Neuronal stem cell (in vitro differentiated cells): ENCODE measurements at regions not wholly inside any gene's neighbourhood (a gene's known extent, or its start where the extent isn't known, plus 50 kb on each side); places are given as distances from the start of the nearest gene placed in this dataset.

Experiments
- DNase-seq: peaks from one replicate; pipeline ENCODE4 v3.0.0-alpha.2; 2013; ENCODE audit warnings: low spot score
- H2AFZ ChIP-seq: one replicate; pipeline ENCODE4 v1.6.1; 2013; ENCODE audit warnings: mild to moderate bottlenecking, low read length, inconsistent platforms
- H2AK5ac ChIP-seq: 2 replicates; pipeline ENCODE4 v1.6.1; 2013; ENCODE audit warnings: low read depth, mild to moderate bottlenecking, inconsistent platforms, low read length, moderate library complexity, mixed read lengths
- H2BK120ac ChIP-seq: 2 replicates; pipeline ENCODE4 v1.6.1; 2013; ENCODE audit warnings: low read depth, mild to moderate bottlenecking, inconsistent platforms, low read length, moderate library complexity, mixed read lengths
- H2BK12ac ChIP-seq: one replicate; pipeline ENCODE4 v1.6.1; 2013; ENCODE audit warnings: low read length, inconsistent platforms
- H2BK15ac ChIP-seq: 2 replicates; pipeline ENCODE4 v1.6.1; 2013; ENCODE audit warnings: mild to moderate bottlenecking, low read length, inconsistent platforms, mixed read lengths
- H2BK5ac ChIP-seq: one replicate; pipeline ENCODE4 v1.6.1; 2013; ENCODE audit warnings: inconsistent platforms, mild to moderate bottlenecking, low read length, moderate library complexity
- H3K14ac ChIP-seq: one replicate; pipeline ENCODE4 v1.6.1; 2013; ENCODE audit warnings: low read length, inconsistent platforms
- H3K18ac ChIP-seq: 2 replicates; pipeline ENCODE4 v1.6.1; 2013; ENCODE audit warnings: low read length, inconsistent platforms
- H3K23ac ChIP-seq: 2 replicates; pipeline ENCODE4 v1.6.1; 2013; ENCODE audit warnings: low read depth, mild to moderate bottlenecking, mixed read lengths, low read length, inconsistent platforms; ENCODE audit not compliant: poor library complexity
- H3K27ac ChIP-seq: replicated peaks from 3 replicates; pipeline ENCODE4 v1.5.1; 2013; ENCODE audit warnings: low read length, inconsistent platforms
- H3K27me3 ChIP-seq, 3 experiments: 2 replicates each; pipeline ENCODE4 v1.6.1; 2013; ENCODE audit warnings: low read length in 3 of 3, mild to moderate bottlenecking in 2 of 3, inconsistent platforms in 1 of 3, low read depth in 1 of 3, mixed read lengths in 1 of 3, moderate library complexity in 1 of 3; ENCODE audit not compliant: control insufficient read depth in 3 of 3, insufficient read depth in 3 of 3
- H3K36me3 ChIP-seq, 2 donors: replicated peaks in 1 of 2; 2 replicates each; pipeline ENCODE4 v1.6.1; 2013; ENCODE audit warnings: low read length in 2 of 2; ENCODE audit not compliant: control insufficient read depth in 2 of 2, insufficient read depth in 2 of 2
- H3K4ac ChIP-seq: 2 replicates; pipeline ENCODE4 v1.6.1; 2013; ENCODE audit warnings: inconsistent platforms, mild to moderate bottlenecking, low read length, moderate library complexity
- H3K4me1 ChIP-seq, 2 donors: 1 replicate in 1 of 2; 2 replicates in 1 of 2; pipeline ENCODE4 v1.6.1; 2013; ENCODE audit warnings: low read length in 2 of 2, low read depth in 1 of 2; ENCODE audit not compliant: control insufficient read depth in 2 of 2, insufficient read depth in 1 of 2
- H3K4me2 ChIP-seq: one replicate; pipeline ENCODE4 v1.6.1; 2013; ENCODE audit warnings: mild to moderate bottlenecking, low read length, inconsistent platforms; ENCODE audit not compliant: insufficient read depth, poor library complexity, severe bottlenecking
- H3K4me3 ChIP-seq, 2 donors: 2 replicates each; pipeline ENCODE4 v1.5.1; 2013; ENCODE audit warnings: low read length in 2 of 2, mild to moderate bottlenecking in 2 of 2, inconsistent platforms in 1 of 2, moderate library complexity in 1 of 2
- H3K79me1 ChIP-seq: one replicate; pipeline ENCODE4 v1.6.1; 2013; ENCODE audit warnings: low read depth, mild to moderate bottlenecking, inconsistent platforms, low read length, moderate library complexity
- H3K9ac ChIP-seq: one replicate; pipeline ENCODE4 v1.6.1; 2013; ENCODE audit warnings: mild to moderate bottlenecking, low read depth, low read length, inconsistent platforms; ENCODE audit not compliant: poor library complexity
- H3K9me3 ChIP-seq, 2 donors: replicated peaks in 1 of 2; 2 replicates each; pipeline versions ENCODE3 to v1.6.1; 2013; ENCODE audit warnings: low read length in 2 of 2, mild to moderate bottlenecking in 2 of 2, inconsistent platforms in 1 of 2, low read depth in 1 of 2, mixed read lengths in 1 of 2, moderate library complexity in 1 of 2; ENCODE audit not compliant: control insufficient read depth in 2 of 2, insufficient read depth in 1 of 2
- H4K8ac ChIP-seq: one replicate; pipeline ENCODE4 v1.6.1; 2013; ENCODE audit warnings: low read depth, mild to moderate bottlenecking, inconsistent platforms, low read length, moderate library complexity
- H4K91ac ChIP-seq: one replicate; pipeline ENCODE4 v1.6.1; 2013; ENCODE audit warnings: low read length, low read depth, mild to moderate bottlenecking, inconsistent platforms; ENCODE audit not compliant: poor library complexity
- WGBS, 2 donors: extraction: QIAGEN DNeasy Blood & Tissue Kit; methylation state at CpG; one replicate each; pipeline ENCODE4 v1.1.7; 2013; ENCODE audit warnings: missing lambda C conversion rate in 2 of 2, mixed read lengths in 1 of 2; ENCODE audit not compliant: insufficient read length in 2 of 2, insufficient replicate concordance in 1 of 2; ENCODE audit errors: extremely low coverage in 2 of 2; 5-methylcytosine and 5-hydroxymethylcytosine counted together

GRCh38 chr13:74476788-74477187, 342.6 kb upstream of the KLF12 start:
- H3K27me3 ChIP-seq = no peaks in the 10 kb centered on the region
- no peak overlapping the region for H3K9ac ChIP-seq
- no peak overlapping the region for H2BK120ac ChIP-seq
- H3K27ac ChIP-seq = no peak overlapping the region
- H3K36me3 ChIP-seq = no peaks in the 10 kb centered on the region
- H4K91ac ChIP-seq = no peak overlapping the region
- no peak overlapping the region for H3K23ac ChIP-seq
- no peaks in the 10 kb centered on the region for H3K9me3 ChIP-seq
- no peak overlapping the region for H3K18ac ChIP-seq
- no peak overlapping the region for H2BK12ac ChIP-seq
- H3K79me1 ChIP-seq = no peaks in the 10 kb centered on the region
- H4K8ac ChIP-seq = no peak overlapping the region
- DNase-seq = no peak
- H3K4me3 ChIP-seq = no peak overlapping the region
- H3K4ac ChIP-seq = no peak overlapping the region
- no peak overlapping the region for H2BK5ac ChIP-seq
- H3K14ac ChIP-seq = no peak overlapping the region
- H2AK5ac ChIP-seq = no peak overlapping the region
- H3K4me2 ChIP-seq = no peak overlapping the region
- no peak overlapping the region for H2AFZ ChIP-seq
- no peaks in the 10 kb centered on the region for H3K4me1 ChIP-seq
- H2BK15ac ChIP-seq = no peak overlapping the region

DNA sequence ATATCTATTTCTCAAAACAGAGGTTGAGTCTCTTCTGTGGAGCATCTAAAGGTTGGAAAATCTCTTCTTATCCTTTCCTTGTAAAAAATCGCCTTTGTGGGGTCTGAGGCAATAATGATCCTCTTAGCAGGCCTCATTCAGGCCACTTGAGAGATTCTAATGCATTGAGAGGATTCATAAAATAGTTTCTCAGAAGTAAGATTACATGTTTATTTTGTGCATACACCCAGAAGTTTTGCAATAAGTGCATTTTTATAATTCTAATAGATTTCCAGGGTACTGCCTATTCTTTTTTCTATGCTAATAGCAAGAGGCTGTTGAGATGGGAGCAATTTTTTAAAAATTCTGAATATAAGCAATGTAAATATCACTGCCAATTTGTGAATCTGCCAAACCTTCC, 342.2 kb upstream of the KLF12 start:
- Histone ChIP-seq H3K36me3 (no peaks in the 10 kb centered on the region), H2BK12ac (no peak overlapping the region), H4K91ac (no peak overlapping the region), H3K79me1 (no peaks in the 10 kb centered on the region), H3K9ac (no peak overlapping the region), H3K27ac (no peak overlapping the region), H3K4ac (no peak overlapping the region), H2BK5ac (no peak overlapping the region), H3K23ac (no peak overlapping the region), H3K18ac (no peak overlapping the region), H4K8ac (no peak overlapping the region), H3K27me3 (no peaks in the 10 kb centered on the region), H3K4me3 (no peak overlapping the region), H2BK15ac (no peak overlapping the region), H2AFZ (no peak overlapping the region), H3K4me1 (no peaks in the 10 kb centered on the region), H3K14ac (no peak overlapping the region), H2AK5ac (no peak overlapping the region), H3K4me2 (no peak overlapping the region), H3K9me3 (no peaks in the 10 kb centered on the region), H2BK120ac (no peak overlapping the region)
- WGBS, 2 donors = no CpG with 5 or more reads among the region's 1 CpG
- no peak for DNase-seq

DNA sequence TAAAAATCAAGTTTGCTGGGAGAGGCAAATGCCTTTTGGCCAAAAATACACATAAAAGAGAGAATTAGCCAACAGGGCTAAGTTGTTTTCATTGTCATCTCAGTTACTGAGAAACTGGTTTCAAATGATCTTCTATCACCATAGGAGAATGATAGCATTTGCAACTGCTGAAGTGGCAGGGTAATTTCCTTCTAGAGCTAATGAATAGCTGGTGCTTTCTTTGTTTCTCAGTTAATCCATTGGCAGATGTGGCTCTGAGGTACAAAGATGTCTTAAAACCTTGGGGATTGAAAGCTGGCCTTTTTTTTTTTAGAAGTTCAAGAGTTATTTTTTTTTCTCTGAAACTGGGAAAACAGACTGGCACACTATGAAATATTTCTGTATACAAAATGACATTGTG, 332.7 kb upstream of the KLF12 start:
- no peak overlapping the region for H4K8ac ChIP-seq
- H2BK5ac ChIP-seq = no peak overlapping the region
- H3K14ac ChIP-seq = no peak overlapping the region
- H3K4me2 ChIP-seq = no peak overlapping the region
- DNase-seq = no peak
- no peaks in the 10 kb centered on the region for H3K36me3 ChIP-seq
- no peak overlapping the region for H2BK15ac ChIP-seq
- no peak overlapping the region for H3K4ac ChIP-seq
- H3K27ac ChIP-seq = no peak overlapping the region
- H3K23ac ChIP-seq = no peak overlapping the region
- no peak overlapping the region for H2BK12ac ChIP-seq
- H4K91ac ChIP-seq = no peak overlapping the region
- H3K79me1 ChIP-seq = no peaks in the 10 kb centered on the region
- no peak overlapping the region for H3K9ac ChIP-seq
- H2AK5ac ChIP-seq = no peak overlapping the region
- H2BK120ac ChIP-seq = no peak overlapping the region
- no peak overlapping the region for H3K18ac ChIP-seq
- no peak overlapping the region for H2AFZ ChIP-seq
- no peaks in the 10 kb centered on the region for H3K9me3 ChIP-seq
- no peaks in the 10 kb centered on the region for H3K27me3 ChIP-seq
- no peak overlapping the region for H3K4me3 ChIP-seq
- peaks cover 0 to 8% of the 10 kb centered on the region in 2 donors for H3K4me1 ChIP-seq

DNA sequence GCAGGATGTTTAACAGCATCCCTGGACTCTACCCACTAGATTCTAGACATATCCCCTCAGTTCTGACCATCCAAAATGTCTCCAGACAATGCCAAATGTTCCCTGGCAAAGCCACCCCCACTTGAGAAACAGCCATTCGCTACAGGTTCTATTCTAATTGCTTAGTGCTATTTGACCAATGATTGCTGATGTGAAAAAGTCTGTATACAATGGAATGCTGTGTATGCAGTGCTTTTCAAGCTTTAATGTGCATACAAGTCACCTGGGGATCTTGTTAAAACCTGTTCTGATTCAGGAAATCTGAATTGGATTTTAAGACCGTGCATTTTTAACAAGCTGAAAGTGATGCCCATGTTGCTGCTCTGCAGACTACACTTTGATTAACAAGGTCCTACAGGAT, 331.8 kb upstream of the KLF12 start:
- DNase-seq = no peak
- no peak overlapping the region for H3K4me2 ChIP-seq
- H2AFZ ChIP-seq = no peak overlapping the region
- H3K9me3 ChIP-seq = no peaks in the 10 kb centered on the region
- H3K4ac ChIP-seq = no peak overlapping the region
- H4K91ac ChIP-seq = no peak overlapping the region
- H3K4me1 ChIP-seq = peaks cover 0 to 8% of the 10 kb centered on the region in 2 donors
- H3K36me3 ChIP-seq = no peaks in the 10 kb centered on the region
- no peak overlapping the region for H2BK5ac ChIP-seq
- no peak overlapping the region for H2BK15ac ChIP-seq
- no peak overlapping the region for H2BK120ac ChIP-seq
- no peak overlapping the region for H3K9ac ChIP-seq
- no peak overlapping the region for H2BK12ac ChIP-seq
- no peaks in the 10 kb centered on the region for H3K27me3 ChIP-seq
- no peak overlapping the region for H3K27ac ChIP-seq
- WGBS, 2 donors = no CpG with 5 or more reads among the region's 2 CpGs
- H3K79me1 ChIP-seq = no peaks in the 10 kb centered on the region
- H3K18ac ChIP-seq = no peak overlapping the region
- H4K8ac ChIP-seq = no peak overlapping the region
- no peak overlapping the region for H3K14ac ChIP-seq
- no peak overlapping the region for H3K4me3 ChIP-seq
- no peak overlapping the region for H2AK5ac ChIP-seq
- no peak overlapping the region for H3K23ac ChIP-seq
